Activated CD4-positive, alpha-beta T cell treated with anti-CD3 and anti-CD28 coated beads, Interleukin-2, amount 10 ng/mL, durations not matched to agents 7 days and 5 days (primary cell): ENCODE measurements at regions not wholly inside any gene's neighbourhood (a gene's known extent, or its start where the extent isn't known, plus 50 kb on each side); places are given as distances from the start of the nearest gene placed in this dataset.
"Not testable (repeated sequence)": the region's sequence is repeated elsewhere in the genome, so short reads cannot be mapped to it uniquely, and the experiment has no call there.

ENCODE experiments used
- CTCF ChIA-PET: fragments of 350-600 bp; sonication (Branson Sonifier 250); formaldehyde crosslinking; loops from one replicate; lab custom pipeline; 2021; ENCODE audit warnings: antibody characterized with exemption; lab: Charles Lee
- POLR2A ChIA-PET: fragments of 350-600 bp; sonication (Branson Sonifier 250); formaldehyde crosslinking; loops from one replicate; lab custom pipeline; 2021; ENCODE audit warnings: antibody characterized with exemption; lab: Charles Lee
- DNase-seq: peaks from one replicate; pipeline ENCODE4 v3.0.0-alpha.2; 2020
- H3K27ac Mint-ChIP-seq: one replicate; pipeline ENCODE4 v1.8.0; 2021; ENCODE audit warnings: mild to moderate bottlenecking, moderate library complexity, mixed read lengths
- H3K27me3 Mint-ChIP-seq: one replicate; pipeline ENCODE4 v1.8.0; 2021; ENCODE audit warnings: mixed read lengths
- H3K36me3 Mint-ChIP-seq: one replicate; pipeline ENCODE4 v1.8.0; 2021; ENCODE audit warnings: low read depth, mixed read lengths
- H3K4me1 Mint-ChIP-seq: one replicate; pipeline ENCODE4 v1.8.0; 2021; ENCODE audit warnings: mixed read lengths
- H3K4me3 Mint-ChIP-seq: one replicate; pipeline ENCODE4 v1.8.0; 2021; ENCODE audit warnings: mild to moderate bottlenecking, moderate library complexity, mixed read lengths
- H3K9me3 Mint-ChIP-seq: one replicate; pipeline ENCODE4 v1.8.0; 2021; ENCODE audit warnings: mixed read lengths

GRCh38 chr11:127943152-127943551 is 644.2 kb downstream of the ETS1 start:
- H3K27ac Mint-ChIP-seq: no peak overlapping the region
- no peak overlapping the region for H3K4me3 Mint-ChIP-seq
- no peaks in the 10 kb centered on the region for H3K27me3 Mint-ChIP-seq
- H3K4me1 Mint-ChIP-seq: peaks cover 7% of the 10 kb centered on the region
- no peaks in the 10 kb centered on the region for H3K36me3 Mint-ChIP-seq
- no peak for DNase-seq
- POLR2A ChIA-PET: no interaction called here
- no peaks in the 10 kb centered on the region for H3K9me3 Mint-ChIP-seq
- CTCF ChIA-PET: no interaction called here

GRCh38 chr11:127941554-127941953 is 645.8 kb downstream of the ETS1 start:
- POLR2A ChIA-PET, H3K27me3 Mint-ChIP-seq, H3K4me3 Mint-ChIP-seq, CTCF ChIA-PET, H3K4me1 Mint-ChIP-seq, DNase-seq, H3K36me3 Mint-ChIP-seq, H3K27ac Mint-ChIP-seq, H3K9me3 Mint-ChIP-seq: not testable (repeated sequence)

- H3K36me3 Mint-ChIP-seq: no peaks in the 10 kb centered on the region
- peaks cover 3% of the 10 kb centered on the region for H3K27me3 Mint-ChIP-seq
- no peak for DNase-seq
- no peak overlapping the region for H3K4me3 Mint-ChIP-seq
- H3K4me1 Mint-ChIP-seq: peaks cover 7% of the 10 kb centered on the region
- no peak overlapping the region for H3K27ac Mint-ChIP-seq
- no peaks in the 10 kb centered on the region for H3K9me3 Mint-ChIP-seq
- ChIA-PET POLR2A (no interaction called here), CTCF (no interaction called here)
Observed at GRCh38 chr11:127939000-127939399, 648.4 kb downstream of the ETS1 start.

- H3K27me3 Mint-ChIP-seq: peaks cover 3% of the 10 kb centered on the region
- CTCF ChIA-PET: no interaction called here
- no peaks in the 10 kb centered on the region for H3K36me3 Mint-ChIP-seq
- H3K9me3 Mint-ChIP-seq: no peaks in the 10 kb centered on the region
- no peak overlapping the region for H3K27ac Mint-ChIP-seq
- POLR2A ChIA-PET: no interaction called here
- no peak for DNase-seq
- H3K4me1 Mint-ChIP-seq: no peaks in the 10 kb centered on the region
- no peak overlapping the region for H3K4me3 Mint-ChIP-seq
Observed at GRCh38 chr11:127935081-127935480, 652.3 kb downstream of the ETS1 start.

- CTCF ChIA-PET, H3K9me3 Mint-ChIP-seq, H3K27ac Mint-ChIP-seq, H3K4me3 Mint-ChIP-seq, POLR2A ChIA-PET, H3K27me3 Mint-ChIP-seq, DNase-seq, H3K4me1 Mint-ChIP-seq, H3K36me3 Mint-ChIP-seq: not testable (repeated sequence)
Observed at GRCh38 chr11:127933961-127934360, 653.4 kb downstream of the ETS1 start.

- ChIA-PET CTCF (interaction anchor here (0.6 kb wide), 1 partner anchor 31 kb away, joined by 3 read pairs; no protein-coding TSS in a partner anchor), POLR2A (no interaction called here)
- Mint-ChIP-seq H3K4me3 (no peak overlapping the region), H3K27me3 (peaks cover 3% of the 10 kb centered on the region), H3K27ac (no peak overlapping the region), H3K4me1 (no peaks in the 10 kb centered on the region), H3K36me3 (no peaks in the 10 kb centered on the region), H3K9me3 (no peaks in the 10 kb centered on the region)
- no peak for DNase-seq
Observed at GRCh38 chr11:127931803-127932202, 655.6 kb downstream of the ETS1 start.

GRCh38 chr11:127926721-127927120 is 660.6 kb downstream of the ETS1 start:
- DNase-seq: no peak
- H3K9me3 Mint-ChIP-seq: no peaks in the 10 kb centered on the region
- no peaks in the 10 kb centered on the region for H3K4me1 Mint-ChIP-seq
- peaks cover 2% of the 10 kb centered on the region for H3K27me3 Mint-ChIP-seq
- ChIA-PET CTCF (no interaction called here), POLR2A (no interaction called here)
- H3K36me3 Mint-ChIP-seq: no peaks in the 10 kb centered on the region
- no peak overlapping the region for H3K27ac Mint-ChIP-seq
- H3K4me3 Mint-ChIP-seq: no peak overlapping the region

- POLR2A ChIA-PET: no interaction called here
Observed at GRCh38 chr11:127925475-127925874, 661.9 kb downstream of the ETS1 start.

GRCh38 chr11:127919206-127920000 is 668.0 kb downstream of the ETS1 start:
- ChIA-PET CTCF (no interaction called here), POLR2A (interaction anchor here (0.6 kb wide), 1 partner anchor 17 kb away, joined by 13 read pairs; no protein-coding TSS in a partner anchor)

More at GRCh38 chr11:127925475-127925874, 661.9 kb downstream of the ETS1 start:
- no peak overlapping the region for H3K4me3 Mint-ChIP-seq
- H3K36me3 Mint-ChIP-seq: no peaks in the 10 kb centered on the region
- H3K4me1 Mint-ChIP-seq: no peaks in the 10 kb centered on the region
- no peak for DNase-seq
- CTCF ChIA-PET: no interaction called here
- H3K27ac Mint-ChIP-seq: no peak overlapping the region
- H3K27me3 Mint-ChIP-seq: peaks cover 2% of the 10 kb centered on the region
- no peaks in the 10 kb centered on the region for H3K9me3 Mint-ChIP-seq

GRCh38 chr11:127902382-127902781 is 685.0 kb downstream of the ETS1 start:
- ChIA-PET POLR2A (no interaction called here), CTCF (no interaction called here)
- Mint-ChIP-seq H3K27me3 (no peaks in the 10 kb centered on the region), H3K36me3 (no peaks in the 10 kb centered on the region), H3K4me3 (no peak overlapping the region), H3K9me3 (no peaks in the 10 kb centered on the region), H3K27ac (no peak overlapping the region), H3K4me1 (no peaks in the 10 kb centered on the region)
- DNase-seq: no peak

More at GRCh38 chr11:127919206-127920000, 668.0 kb downstream of the ETS1 start:
- Mint-ChIP-seq H3K27me3 (peaks cover 4% of the 10 kb centered on the region), H3K4me1 (no peaks in the 10 kb centered on the region), H3K27ac (no peak overlapping the region), H3K4me3 (no peak overlapping the region), H3K36me3 (no peaks in the 10 kb centered on the region), H3K9me3 (peaks cover 13% of the 10 kb centered on the region)
- DNase-seq: no peak

- no peak for DNase-seq
- no peaks in the 10 kb centered on the region for H3K4me1 Mint-ChIP-seq
- H3K27me3 Mint-ChIP-seq: no peaks in the 10 kb centered on the region
- ChIA-PET CTCF (no interaction called here), POLR2A (no interaction called here)
- H3K36me3 Mint-ChIP-seq: no peaks in the 10 kb centered on the region
- no peaks in the 10 kb centered on the region for H3K9me3 Mint-ChIP-seq
- no peak overlapping the region for H3K4me3 Mint-ChIP-seq
- no peak overlapping the region for H3K27ac Mint-ChIP-seq
Observed at GRCh38 chr11:127898422-127899365, 688.7 kb downstream of the ETS1 start.

- H3K27me3 Mint-ChIP-seq: no peaks in the 10 kb centered on the region
- DNase-seq: no peak
- CTCF ChIA-PET: no interaction called here
- no peaks in the 10 kb centered on the region for H3K9me3 Mint-ChIP-seq
- H3K36me3 Mint-ChIP-seq: no peaks in the 10 kb centered on the region
- H3K4me3 Mint-ChIP-seq: no peak overlapping the region
- POLR2A ChIA-PET: no interaction called here
- no peak overlapping the region for H3K27ac Mint-ChIP-seq
- no peaks in the 10 kb centered on the region for H3K4me1 Mint-ChIP-seq
Observed at GRCh38 chr11:127895776-127896175, 691.6 kb downstream of the ETS1 start.

GRCh38 chr11:127894316-127894715 is 693.0 kb downstream of the ETS1 start:
- POLR2A ChIA-PET: no interaction called here
- no peaks in the 10 kb centered on the region for H3K9me3 Mint-ChIP-seq
- H3K4me1 Mint-ChIP-seq: no peaks in the 10 kb centered on the region
- H3K4me3 Mint-ChIP-seq: no peak overlapping the region
- no peak for DNase-seq
- CTCF ChIA-PET: no interaction called here
- H3K27ac Mint-ChIP-seq: no peak overlapping the region
- no peaks in the 10 kb centered on the region for H3K36me3 Mint-ChIP-seq
- H3K27me3 Mint-ChIP-seq: no peaks in the 10 kb centered on the region
